GM21360 (cell line): ENCODE measurements at regions not wholly inside any gene's neighbourhood (a gene's known extent, or its start where the extent isn't known, plus 50 kb on each side); places are given as distances from the start of the nearest gene placed in this dataset.
"Not testable (repeated sequence)": the region's sequence is repeated elsewhere in the genome, so short reads cannot be mapped to it uniquely, and the experiment has no call there.

ENCODE experiments used
- ATAC-seq: cut with Tn5 transposase; IDR thresholded peaks from one replicate; pipeline ENCODE4 v1.9.1; 2021; ENCODE audit warnings: mild to moderate bottlenecking, moderate library complexity; ENCODE audit not compliant: unreplicated experiment

- no peak for ATAC-seq
These were observed 2707.5 kb downstream of the PCDH7 start for GRCh38 chr4:33427676-33428075.

DNA sequence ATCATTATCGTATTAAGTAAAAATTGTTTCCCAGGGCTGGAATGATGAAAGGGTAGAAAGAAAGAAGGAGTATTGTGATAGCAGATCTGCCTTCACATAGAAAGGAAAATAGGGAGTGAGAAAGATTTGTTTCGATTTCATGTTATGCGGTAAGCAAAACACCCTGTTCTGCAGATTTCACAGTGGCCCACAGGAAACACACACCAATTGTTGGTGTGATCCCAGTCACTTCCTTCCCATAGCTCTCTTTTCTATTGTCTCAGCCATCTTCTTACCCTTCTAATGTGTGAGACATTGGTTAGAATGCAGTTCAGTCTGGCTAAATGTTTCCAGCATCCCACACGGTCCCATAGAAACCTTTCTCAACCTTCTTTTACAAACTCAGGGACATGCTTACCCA is 2709.8 kb downstream of the PCDH7 start:
- ATAC-seq: no peak

DNA sequence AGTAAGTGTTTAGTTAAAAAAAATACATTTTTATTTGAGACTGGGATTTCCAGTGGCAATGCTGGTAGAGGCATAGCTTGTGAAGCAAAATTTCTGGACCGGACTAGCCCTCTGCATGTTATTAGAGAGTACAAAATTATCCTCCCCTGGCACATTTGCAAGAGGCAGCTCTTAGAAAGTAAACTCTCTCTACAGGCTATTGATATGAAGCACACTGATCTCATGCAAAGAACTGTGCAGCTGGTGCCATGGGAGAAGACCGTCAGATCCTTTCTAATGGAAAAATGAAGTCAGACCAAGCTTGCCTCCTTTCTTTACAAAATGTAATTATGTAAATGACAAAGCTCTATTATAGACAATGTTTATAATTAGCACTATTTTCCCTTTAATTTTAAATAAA is 2717.2 kb downstream of the PCDH7 start:
- no peak for ATAC-seq

GRCh38 chr4:33446953-33447352 is 2726.8 kb downstream of the PCDH7 start:
- ATAC-seq: no peak

GRCh38 chr4:33448948-33449347 is 2728.8 kb downstream of the PCDH7 start:
- ATAC-seq: no peak

GRCh38 chr4:33453436-33453835 is 2733.3 kb downstream of the PCDH7 start:
- no peak for ATAC-seq

- ATAC-seq: no peak
These were observed 2733.7 kb downstream of the PCDH7 start for GRCh38 chr4:33453916-33454315.

GRCh38 chr4:33465565-33465964 is 2745.4 kb downstream of the PCDH7 start:
- no peak for ATAC-seq

- ATAC-seq: no peak
These were observed 2747.1 kb downstream of the PCDH7 start for GRCh38 chr4:33467291-33467690.

DNA sequence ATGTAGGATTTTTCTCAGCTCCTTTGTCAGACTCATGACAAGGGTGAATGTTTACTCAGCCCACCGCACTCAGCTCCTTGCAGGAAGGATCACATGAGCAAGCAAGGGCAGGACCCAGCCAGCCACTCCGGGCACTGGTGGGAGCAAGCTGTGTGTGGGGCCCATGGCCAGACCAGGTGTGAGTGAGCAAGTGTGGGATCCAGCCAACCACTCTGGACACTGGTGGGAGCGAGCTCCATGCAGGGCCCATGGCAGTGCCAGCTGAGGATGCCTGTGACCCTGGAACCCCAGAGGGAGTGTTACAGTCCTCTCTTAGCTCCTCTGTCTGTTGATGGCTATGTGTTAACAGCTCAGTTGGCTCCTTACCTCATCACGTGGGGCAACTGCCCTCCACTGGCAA is 2750.6 kb downstream of the PCDH7 start:
- ATAC-seq: no peak

GRCh38 chr4:33477715-33478114 is 2757.5 kb downstream of the PCDH7 start:
- no peak for ATAC-seq

DNA sequence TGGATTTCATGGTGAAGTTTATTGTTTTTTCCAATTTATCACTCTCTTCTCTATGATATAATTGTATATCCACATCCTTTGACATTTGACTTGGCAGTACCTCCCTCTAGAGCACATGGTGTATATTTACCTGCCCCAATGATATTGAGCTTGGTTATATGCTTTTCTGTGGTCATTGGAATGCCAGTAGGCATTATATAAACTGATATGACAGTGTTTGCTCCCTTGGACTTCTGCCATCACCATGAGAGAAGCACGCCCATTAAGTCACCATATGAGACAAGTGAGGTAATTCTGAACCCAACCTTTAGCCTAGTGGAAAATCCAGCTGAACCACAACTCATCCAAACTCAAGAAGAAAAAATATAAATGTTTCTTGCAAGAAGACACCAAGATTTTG is 2761.5 kb downstream of the ARAP2 start:
- no peak for ATAC-seq

DNA sequence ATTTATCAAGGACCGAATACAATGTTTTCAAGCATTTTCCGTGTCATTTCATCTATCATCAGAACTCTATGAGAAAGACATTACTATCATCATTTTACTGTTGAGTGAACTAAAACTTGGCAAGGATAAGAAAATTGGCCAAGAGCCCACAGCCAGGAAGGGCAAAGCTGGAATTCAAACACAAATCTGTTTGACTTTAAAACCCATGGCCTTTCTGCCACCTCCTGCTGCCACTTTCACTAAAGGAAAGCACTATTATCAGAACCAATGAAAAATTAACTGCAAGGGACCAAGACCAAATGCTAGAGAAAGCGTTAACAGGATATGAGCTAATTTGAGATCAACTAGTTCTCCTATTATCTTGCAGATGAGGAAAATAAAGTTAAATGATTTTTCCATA is 2759.2 kb downstream of the ARAP2 start:
- no peak for ATAC-seq

DNA sequence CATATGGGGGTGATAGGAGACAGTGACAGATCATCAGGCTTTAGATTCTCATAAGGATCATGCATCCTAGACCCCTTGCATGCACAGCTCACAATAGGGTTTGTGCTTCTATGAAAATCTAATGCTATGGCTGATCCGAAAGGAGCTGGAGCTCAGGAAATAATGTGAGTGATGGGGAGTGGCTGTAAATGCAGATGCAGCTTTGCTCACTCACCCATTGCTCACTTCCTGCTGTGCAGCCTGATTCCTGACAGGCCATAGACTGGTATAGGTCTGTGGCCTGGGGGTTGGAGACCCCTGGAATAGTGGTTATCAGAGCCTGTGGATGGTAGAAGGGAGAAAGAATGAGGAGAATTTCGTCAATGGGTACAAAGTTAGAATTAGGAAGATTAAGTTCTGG is 2751.1 kb downstream of the ARAP2 start:
- ATAC-seq: no peak

GRCh38 chr4:33494150-33494549 is 2750.2 kb downstream of the ARAP2 start:
- no peak for ATAC-seq

DNA sequence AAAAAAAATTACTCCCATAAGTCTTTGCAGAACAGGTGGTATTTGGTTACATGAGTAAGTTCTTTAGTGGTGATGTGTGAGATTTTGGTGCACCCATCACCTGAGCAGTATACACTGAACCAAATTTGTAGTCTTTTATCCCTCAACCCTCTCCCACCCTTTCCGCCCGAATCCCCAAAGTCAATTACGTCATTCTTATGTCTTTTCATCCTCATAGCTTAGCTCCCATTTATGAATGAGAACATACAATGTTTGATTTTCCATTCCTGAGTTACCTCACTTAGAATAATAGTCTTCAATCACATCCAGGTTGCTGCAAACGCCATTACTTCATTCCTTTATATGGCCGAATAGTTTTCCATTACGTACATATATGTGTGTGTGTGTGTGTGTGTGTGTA is 2742.7 kb downstream of the ARAP2 start:
- not testable (repeated sequence) for ATAC-seq

- peak; percentile 92 for ATAC-seq
These were observed 2731.9 kb downstream of the ARAP2 start for GRCh38 chr4:33512397-33512796.

- no peak for ATAC-seq
These were observed 2725.5 kb downstream of the ARAP2 start for GRCh38 chr4:33518856-33519255.

GRCh38 chr4:33532821-33533220 is 2711.5 kb downstream of the ARAP2 start:
- no peak for ATAC-seq

DNA sequence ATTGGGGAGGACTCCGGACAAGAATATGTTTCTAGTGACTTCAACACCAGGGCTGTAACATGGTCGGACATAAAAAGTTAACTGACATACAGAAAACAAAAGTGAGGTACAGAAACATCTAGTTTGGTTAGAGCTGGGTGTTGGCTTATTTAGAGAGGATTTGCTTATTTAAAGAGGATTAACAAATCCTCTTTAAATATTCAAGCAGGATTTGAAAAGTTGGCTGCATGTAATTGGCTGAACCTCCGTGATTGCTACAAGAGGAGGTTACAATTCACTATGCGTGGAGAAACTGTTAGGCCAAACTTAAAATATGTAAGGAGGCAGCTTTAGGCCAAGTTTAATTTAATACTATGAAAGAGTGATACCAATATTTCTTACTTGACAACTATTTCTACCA is 2707.4 kb downstream of the ARAP2 start:
- no peak for ATAC-seq

DNA sequence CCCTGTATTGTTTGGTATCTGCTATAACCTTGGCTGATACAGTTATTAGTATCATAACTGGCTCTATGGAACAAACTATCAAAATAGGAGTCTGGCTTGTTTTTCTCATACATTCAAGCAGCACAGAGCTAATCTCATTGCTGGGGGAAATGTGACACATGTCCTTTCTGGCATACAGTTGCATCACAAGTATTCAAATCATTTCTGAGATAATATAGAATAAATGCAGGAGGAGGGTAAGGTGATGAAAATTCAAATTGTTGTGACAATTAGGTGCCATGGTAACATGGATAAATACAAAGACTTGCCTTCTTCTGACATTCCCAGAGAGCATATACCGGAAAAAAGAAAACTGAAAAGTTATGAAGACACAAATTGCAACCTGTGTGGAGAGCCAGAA is 2706.8 kb downstream of the ARAP2 start:
- ATAC-seq: no peak

GRCh38 chr4:33543941-33544450 is 2700.3 kb downstream of the ARAP2 start:
- no peak for ATAC-seq

- ATAC-seq: no peak
These were observed 2693.1 kb downstream of the ARAP2 start for GRCh38 chr4:33551244-33551643.

GRCh38 chr4:33561259-33561658 is 2683.1 kb downstream of the ARAP2 start:
- no peak for ATAC-seq
